Heart left ventricle (tissue), 13 donors: ENCODE measurements at regions not wholly inside any gene's neighbourhood (a gene's known extent, or its start where the extent isn't known, plus 50 kb on each side); places are given as distances from the start of the nearest gene placed in this dataset.

Experiments used
- POLR2A ChIP-seq, 2 donors: fragments of 450-650 bp; IDR thresholded peaks; one replicate each; pipeline ENCODE4 v1.6.1; 2017; ENCODE audit warnings: antibody characterized with exemption in 2 of 2, mild to moderate bottlenecking in 2 of 2, moderate library complexity in 2 of 2
- TF ChIP-seq, protein P1 (sequence below), 12 donors: fragments of 200-600 bp; sonication (generic) in 4 of 12; IDR thresholded peaks; one replicate each; pipeline versions ENCODE4 v1.5.0 to v1.8.0; 2018 to 2022; ENCODE audit warnings: antibody characterized with exemption in 12 of 12, mild to moderate bottlenecking in 5 of 12
- donor health status: ischemic (EF 13 %, LVEDD 7.1; RV severe dilation, severe dysfunction).
- donor health status: DM: no; HTN: yes; CAD: no.
- donor health status: DM: no; HTN: no; CAD: no.
- donor health status: ischemic (EF 25% LVEDD 6.9; RV normal size, moderate dysfunction).
- donor health status: ischemic (EF 25% LVEDD 5.7; RV mildly dilated, moderate dysfunction).
- donor health status: ischemic (EF 35%, LVEDD 5.7; RV mildly dilated, moderate dysfunction).
- donor health status: nonischemic (EF 11% LVEDD 7.7; RV severe dilation, severe dysfunction).
- donor health status: DM: yes; HTN: yes; CAD: no.
- donor health status: PGD.
- donor health status: ischemic (EF 29% LVEDD 5.4; RV normal size, mild dysfunction).
- donor health status: nonischemic (EF 23%, LVEDD 6.1; RV moderate dilation, normal function).

DNA sequence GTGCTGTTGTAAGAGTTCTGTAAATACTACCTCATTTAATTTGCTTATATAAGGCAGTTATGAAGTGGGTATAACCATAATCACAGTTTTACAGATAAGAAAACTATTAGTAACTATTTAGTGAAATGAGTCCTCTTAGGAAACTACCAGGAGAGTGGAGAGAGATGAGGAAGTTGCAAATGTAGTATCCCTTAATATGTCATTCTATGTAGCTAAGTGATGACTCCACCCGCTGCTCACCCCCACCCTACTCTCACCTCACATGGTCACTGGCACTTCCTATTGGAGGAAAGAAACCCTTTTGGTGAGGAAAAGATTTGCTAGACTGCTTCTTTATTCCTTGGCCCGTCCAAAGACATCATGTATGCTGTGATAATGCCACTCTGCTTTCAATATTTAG, 241.8 kb upstream of the SLC24A2 start:
- TF ChIP-seq POLR2A (IDR thresholded peaks at IDR 0.05), result no peak
- TF ChIP-seq, protein P1, sequence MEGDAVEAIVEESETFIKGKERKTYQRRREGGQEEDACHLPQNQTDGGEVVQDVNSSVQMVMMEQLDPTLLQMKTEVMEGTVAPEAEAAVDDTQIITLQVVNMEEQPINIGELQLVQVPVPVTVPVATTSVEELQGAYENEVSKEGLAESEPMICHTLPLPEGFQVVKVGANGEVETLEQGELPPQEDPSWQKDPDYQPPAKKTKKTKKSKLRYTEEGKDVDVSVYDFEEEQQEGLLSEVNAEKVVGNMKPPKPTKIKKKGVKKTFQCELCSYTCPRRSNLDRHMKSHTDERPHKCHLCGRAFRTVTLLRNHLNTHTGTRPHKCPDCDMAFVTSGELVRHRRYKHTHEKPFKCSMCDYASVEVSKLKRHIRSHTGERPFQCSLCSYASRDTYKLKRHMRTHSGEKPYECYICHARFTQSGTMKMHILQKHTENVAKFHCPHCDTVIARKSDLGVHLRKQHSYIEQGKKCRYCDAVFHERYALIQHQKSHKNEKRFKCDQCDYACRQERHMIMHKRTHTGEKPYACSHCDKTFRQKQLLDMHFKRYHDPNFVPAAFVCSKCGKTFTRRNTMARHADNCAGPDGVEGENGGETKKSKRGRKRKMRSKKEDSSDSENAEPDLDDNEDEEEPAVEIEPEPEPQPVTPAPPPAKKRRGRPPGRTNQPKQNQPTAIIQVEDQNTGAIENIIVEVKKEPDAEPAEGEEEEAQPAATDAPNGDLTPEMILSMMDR (IDR thresholded peaks at IDR 0.05), result no peak
